ENCODE measurements at regions not wholly inside any gene's neighbourhood (a gene's known extent, or its start where the extent isn't known, plus 50 kb on each side); places are given as distances from the start of the nearest gene placed in this dataset.
"Not testable (repeated sequence)": the region's sequence is repeated elsewhere in the genome, so short reads cannot be mapped to it uniquely, and the experiment has no call there.

GRCh38 chr13:90246687-90247345 is 1100.7 kb upstream of the MIR17HG start:
- DNase-seq (ENCODE audit: extremely low read depth in 1 of 2, low read depth in 1 of 2) = no peak

- no peak for DNase-seq (ENCODE audit: extremely low read depth in 1 of 2, low read depth in 1 of 2)
Observed at GRCh38 chr13:90253806-90254205, 1093.7 kb upstream of the MIR17HG start.

GRCh38 chr13:90254437-90254836 is 1093.0 kb upstream of the MIR17HG start:
- DNase-seq (ENCODE audit: extremely low read depth in 1 of 2, low read depth in 1 of 2) = no peak

GRCh38 chr13:90256746-90257145 is 1090.7 kb upstream of the MIR17HG start:
- DNase-seq (ENCODE audit: extremely low read depth in 1 of 2, low read depth in 1 of 2) = no peak

- no peak for DNase-seq (ENCODE audit: extremely low read depth in 1 of 2, low read depth in 1 of 2)
Observed at GRCh38 chr13:90258129-90258528, 1089.4 kb upstream of the MIR17HG start.

GRCh38 chr13:90261343-90261742 is 1086.1 kb upstream of the MIR17HG start:
- no peak for DNase-seq (ENCODE audit: extremely low read depth in 1 of 2, low read depth in 1 of 2)

GRCh38 chr13:90270226-90270625 is 1077.3 kb upstream of the MIR17HG start:
- DNase-seq (ENCODE audit: extremely low read depth in 1 of 2, low read depth in 1 of 2) = no peak

- no peak for DNase-seq (ENCODE audit: extremely low read depth in 1 of 2, low read depth in 1 of 2)
Observed at GRCh38 chr13:90272356-90272755, 1075.1 kb upstream of the MIR17HG start.

- DNase-seq (ENCODE audit: extremely low read depth in 1 of 2, low read depth in 1 of 2) = no peak
Observed at GRCh38 chr13:90276216-90276615, 1071.3 kb upstream of the MIR17HG start.

- DNase-seq (ENCODE audit: extremely low read depth in 1 of 2, low read depth in 1 of 2) = not testable (repeated sequence)
Observed at GRCh38 chr13:90278231-90278630, 1069.3 kb upstream of the MIR17HG start.

GRCh38 chr13:90281709-90282108 is 1065.8 kb upstream of the MIR17HG start:
- DNase-seq (ENCODE audit: extremely low read depth in 1 of 2, low read depth in 1 of 2) = no peak

GRCh38 chr13:90287521-90287920 is 1060.0 kb upstream of the MIR17HG start:
- DNase-seq (ENCODE audit: extremely low read depth in 1 of 2, low read depth in 1 of 2) = no peak

- no peak for DNase-seq (ENCODE audit: extremely low read depth in 1 of 2, low read depth in 1 of 2)
Observed at GRCh38 chr13:90293793-90294361, 1053.6 kb upstream of the MIR17HG start.

GRCh38 chr13:90299238-90299637 is 1048.2 kb upstream of the MIR17HG start:
- DNase-seq (ENCODE audit: extremely low read depth in 1 of 2, low read depth in 1 of 2) = no peak

GRCh38 chr13:90300015-90300414 is 1047.5 kb upstream of the MIR17HG start:
- DNase-seq (ENCODE audit: extremely low read depth in 1 of 2, low read depth in 1 of 2) = no peak

GRCh38 chr13:90302107-90302506 is 1045.4 kb upstream of the MIR17HG start:
- no peak for DNase-seq (ENCODE audit: extremely low read depth in 1 of 2, low read depth in 1 of 2)

GRCh38 chr13:90305796-90306195 is 1041.7 kb upstream of the MIR17HG start:
- no peak for DNase-seq (ENCODE audit: extremely low read depth in 1 of 2, low read depth in 1 of 2)

- no peak for DNase-seq (ENCODE audit: extremely low read depth in 1 of 2, low read depth in 1 of 2)
Observed at GRCh38 chr13:90307136-90307535, 1040.4 kb upstream of the MIR17HG start.

- no peak for DNase-seq (ENCODE audit: extremely low read depth in 1 of 2, low read depth in 1 of 2)
Observed at GRCh38 chr13:90308249-90308648, 1039.2 kb upstream of the MIR17HG start.

GRCh38 chr13:90311929-90312328 is 1035.6 kb upstream of the MIR17HG start:
- DNase-seq (ENCODE audit: extremely low read depth in 1 of 2, low read depth in 1 of 2) = no peak

- no peak for DNase-seq (ENCODE audit: extremely low read depth in 1 of 2, low read depth in 1 of 2)
Observed at GRCh38 chr13:90315061-90315460, 1032.4 kb upstream of the MIR17HG start.

GRCh38 chr13:90320664-90321063 is 1026.8 kb upstream of the MIR17HG start:
- no peak for DNase-seq (ENCODE audit: extremely low read depth in 1 of 2, low read depth in 1 of 2)
